Testis (tissue), 2 donors: ENCODE measurements at regions not wholly inside any gene's neighbourhood (a gene's known extent, or its start where the extent isn't known, plus 50 kb on each side); places are given as distances from the start of the nearest gene placed in this dataset.

Experiments
- DNase-seq: peaks from one replicate; pipeline ENCODE4 v3.0.0-alpha.2; 2019
- H3K27ac ChIP-seq, 2 donors: fragments of 200-600 bp; sonication (generic); one replicate each; pipeline ENCODE4 v1.5.1; 2019
- H3K27me3 ChIP-seq: fragments of 200-600 bp; sonication (generic); one replicate; pipeline ENCODE4 v1.5.1; 2019
- H3K36me3 ChIP-seq: fragments of 200-600 bp; sonication (generic); one replicate; pipeline ENCODE4 v1.5.1; 2017; ENCODE audit warnings: low read depth; ENCODE audit errors: missing control alignments
- H3K4me1 ChIP-seq: fragments of 200-600 bp; sonication (generic); one replicate; pipeline ENCODE4 v1.5.1; 2019
- H3K4me3 ChIP-seq, 2 donors: fragments of 200-600 bp; sonication (generic); one replicate each; pipeline ENCODE4 v1.5.1; 2017 to 2019
- H3K9me3 ChIP-seq: fragments of 200-600 bp; sonication (generic); one replicate; pipeline ENCODE4 v1.5.1; 2017
- POLR2A ChIP-seq: fragments of 450-650 bp; IDR thresholded peaks from one replicate; pipeline ENCODE4 v1.6.1; 2017; ENCODE audit warnings: antibody characterized with exemption, mild to moderate bottlenecking, moderate library complexity
- WGBS, 2 donors: methylation state at CpG; one replicate each; pipeline ENCODE4 v1.1.5; 2018; 5-methylcytosine and 5-hydroxymethylcytosine counted together
- intact Hi-C: fragments of 100-400 bp; cut with DNase I; formaldehyde crosslinking; loops from one replicate; pipeline ENCODE4 v1.15.1; 2023; ENCODE audit warnings: low total_unique reads
- TF ChIP-seq, protein P1 (sequence below), 3 experiments: fragments of 450-650 bp in 2 of 3; fragments of 200-600 bp in 1 of 3; sonication (generic) in 1 of 3; IDR thresholded peaks; one replicate each; pipeline ENCODE4 v1.5.1; 2016 to 2019; ENCODE audit warnings: antibody characterized with exemption in 3 of 3, mild to moderate bottlenecking in 2 of 3, moderate library complexity in 1 of 3

DNA sequence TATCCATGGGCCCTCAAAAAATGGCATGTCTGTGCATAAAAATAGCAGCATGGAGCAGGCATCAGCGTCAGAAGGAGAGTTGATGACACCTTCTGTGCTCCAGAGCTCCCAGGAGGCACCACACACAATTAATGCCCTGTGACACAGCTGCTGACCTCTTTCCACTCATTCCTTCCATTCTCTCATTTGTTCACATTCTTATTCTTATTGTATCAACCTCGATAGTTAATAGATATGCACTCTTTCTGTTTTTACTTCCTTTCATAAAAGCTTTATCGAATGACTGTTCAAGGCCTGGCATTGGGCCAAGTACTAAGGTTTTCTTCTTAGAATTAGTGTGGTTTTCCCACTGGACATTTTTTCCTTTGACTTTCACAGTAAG, 266.0 kb upstream of the MTNR1B start:
- Histone ChIP-seq H3K4me1 (no peaks in the 10 kb centered on the region), H3K36me3 (no peaks in the 10 kb centered on the region)
- WGBS, 2 donors = 36 to 38% methylated on average over 3 of the region's 3 CpGs

DNA sequence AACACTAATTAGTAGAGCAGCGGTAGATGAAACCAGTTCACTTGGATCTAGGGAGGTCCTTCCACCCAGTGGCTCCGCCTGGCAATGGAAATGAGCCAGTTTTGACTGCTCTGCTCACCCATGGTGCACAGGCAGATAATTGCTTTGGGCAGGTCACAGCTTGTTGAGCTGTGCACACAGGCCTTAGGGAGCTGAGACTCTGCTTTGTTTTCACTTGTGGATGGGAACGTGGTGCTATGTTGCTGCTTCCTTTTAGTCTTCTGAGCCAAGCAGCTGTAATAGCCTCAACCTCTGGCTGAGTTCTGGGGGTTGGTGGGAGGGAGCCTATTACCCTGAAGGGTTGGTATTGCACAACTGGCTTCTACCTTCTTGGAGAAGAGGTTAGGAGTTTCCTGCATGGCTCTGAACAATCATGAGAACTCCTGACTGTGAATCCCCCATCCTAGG, 262.3 kb upstream of the MTNR1B start:
- no peaks in the 10 kb centered on the region for H3K9me3 ChIP-seq
- H3K4me3 ChIP-seq = no peak overlapping the region
- H3K36me3 ChIP-seq = no peaks in the 10 kb centered on the region
- DNase-seq = no peak
- intact Hi-C loops = no loop called here
- H3K27ac ChIP-seq = no peak overlapping the region
- no peaks in the 10 kb centered on the region for H3K4me1 ChIP-seq
- H3K27me3 ChIP-seq = no peaks in the 10 kb centered on the region
- TF ChIP-seq, protein P1, sequence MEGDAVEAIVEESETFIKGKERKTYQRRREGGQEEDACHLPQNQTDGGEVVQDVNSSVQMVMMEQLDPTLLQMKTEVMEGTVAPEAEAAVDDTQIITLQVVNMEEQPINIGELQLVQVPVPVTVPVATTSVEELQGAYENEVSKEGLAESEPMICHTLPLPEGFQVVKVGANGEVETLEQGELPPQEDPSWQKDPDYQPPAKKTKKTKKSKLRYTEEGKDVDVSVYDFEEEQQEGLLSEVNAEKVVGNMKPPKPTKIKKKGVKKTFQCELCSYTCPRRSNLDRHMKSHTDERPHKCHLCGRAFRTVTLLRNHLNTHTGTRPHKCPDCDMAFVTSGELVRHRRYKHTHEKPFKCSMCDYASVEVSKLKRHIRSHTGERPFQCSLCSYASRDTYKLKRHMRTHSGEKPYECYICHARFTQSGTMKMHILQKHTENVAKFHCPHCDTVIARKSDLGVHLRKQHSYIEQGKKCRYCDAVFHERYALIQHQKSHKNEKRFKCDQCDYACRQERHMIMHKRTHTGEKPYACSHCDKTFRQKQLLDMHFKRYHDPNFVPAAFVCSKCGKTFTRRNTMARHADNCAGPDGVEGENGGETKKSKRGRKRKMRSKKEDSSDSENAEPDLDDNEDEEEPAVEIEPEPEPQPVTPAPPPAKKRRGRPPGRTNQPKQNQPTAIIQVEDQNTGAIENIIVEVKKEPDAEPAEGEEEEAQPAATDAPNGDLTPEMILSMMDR (IDR thresholded peaks at IDR 0.05) = no peak
- TF ChIP-seq POLR2A = no peak
- WGBS, 2 donors = 71 to 87% methylated on average over 3 of the region's 3 CpGs

More for the DNA sequence above, 266.0 kb upstream of the MTNR1B start:
- H3K27me3 ChIP-seq = no peaks in the 10 kb centered on the region
- H3K27ac ChIP-seq = no peak overlapping the region
- intact Hi-C loops = no loop called here
- no peak overlapping the region for H3K4me3 ChIP-seq
- TF ChIP-seq, protein P1 (IDR thresholded peaks at IDR 0.05) = no peak
- no peak for TF ChIP-seq POLR2A
- DNase-seq = no peak
- H3K9me3 ChIP-seq = no peaks in the 10 kb centered on the region

DNA sequence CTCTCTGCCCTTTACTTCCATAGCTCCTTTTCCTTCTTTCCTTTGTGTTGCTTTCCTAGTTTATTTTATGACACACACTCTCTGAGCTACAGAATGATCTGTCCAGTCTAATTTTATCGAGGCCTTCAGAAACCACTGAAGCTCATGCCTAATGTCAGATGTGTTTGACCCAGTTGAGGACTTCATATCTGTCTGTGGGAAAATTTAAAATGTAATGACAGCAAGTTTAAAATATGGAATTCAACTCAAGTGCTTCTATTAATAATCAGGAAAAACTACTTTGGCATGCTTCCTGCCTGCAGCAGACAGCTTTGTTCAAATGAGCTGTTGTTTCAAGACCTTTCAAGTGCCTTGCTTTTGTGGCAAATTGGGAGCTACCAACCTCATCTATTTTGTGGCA, 261.8 kb upstream of the MTNR1B start:
- Histone ChIP-seq H3K36me3 (no peaks in the 10 kb centered on the region), H3K9me3 (no peaks in the 10 kb centered on the region), H3K27me3 (no peaks in the 10 kb centered on the region), H3K27ac (no peak overlapping the region), H3K4me3 (no peak overlapping the region), H3K4me1 (no peaks in the 10 kb centered on the region)
- TF ChIP-seq, protein P1 (IDR thresholded peaks at IDR 0.05) = no peak
- TF ChIP-seq POLR2A = no peak
- WGBS, 2 donors = 61 to 67% methylated on average over 1 of the region's 1 CpG
- intact Hi-C loops = no loop called here
- DNase-seq = no peak

DNA sequence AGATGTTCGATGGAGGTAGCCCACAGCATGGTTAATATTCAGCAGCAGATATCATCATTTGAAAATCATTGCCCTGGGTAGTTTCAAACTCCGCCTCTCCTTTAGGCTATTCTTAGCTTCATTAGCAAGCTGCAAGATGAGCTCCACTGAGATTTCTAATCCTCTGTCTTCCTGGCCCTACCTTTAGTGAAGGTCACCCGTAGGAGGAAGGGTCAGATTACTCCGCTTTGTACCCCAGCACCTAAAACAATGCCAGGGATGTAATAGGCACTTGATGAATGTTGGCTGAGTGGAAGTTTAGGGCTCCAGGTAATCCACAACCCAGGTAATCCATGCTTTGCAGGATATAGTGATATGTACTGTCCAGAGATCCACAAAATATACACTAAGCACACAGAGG, 260.1 kb upstream of the MTNR1B start:
- H3K36me3 ChIP-seq = no peaks in the 10 kb centered on the region
- H3K27ac ChIP-seq = no peak overlapping the region
- H3K9me3 ChIP-seq = no peaks in the 10 kb centered on the region
- no peaks in the 10 kb centered on the region for H3K4me1 ChIP-seq
- 93 to 95% methylated on average over 4 of the region's 4 CpGs for WGBS, 2 donors
- DNase-seq = no peak
- TF ChIP-seq, protein P1 (IDR thresholded peaks at IDR 0.05) = no peak
- TF ChIP-seq POLR2A = no peak
- H3K4me3 ChIP-seq = no peak overlapping the region
- no peaks in the 10 kb centered on the region for H3K27me3 ChIP-seq
- intact Hi-C loops = no loop called here

DNA sequence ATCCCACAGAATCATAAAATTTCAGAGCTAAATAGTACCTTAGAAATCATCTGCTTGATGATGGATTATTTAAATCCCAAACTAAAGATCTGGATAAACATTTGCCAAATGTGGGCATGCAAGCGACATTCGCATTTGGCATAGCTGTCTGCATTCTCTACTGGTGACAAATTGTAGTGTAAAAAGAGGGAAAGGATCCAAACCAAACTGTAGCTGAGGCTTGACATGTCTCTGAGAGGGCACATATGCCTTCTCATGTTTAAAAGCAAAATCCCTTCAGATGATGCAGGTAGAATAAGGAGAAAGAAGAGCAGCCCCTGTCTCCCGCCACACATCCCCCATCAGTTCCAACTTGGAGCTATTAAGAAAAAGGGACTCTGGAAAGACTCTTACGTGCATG, 257.5 kb upstream of the MTNR1B start:
- no peak overlapping the region for H3K27ac ChIP-seq
- intact Hi-C loops = no loop called here
- no peak for DNase-seq
- TF ChIP-seq, protein P1 (IDR thresholded peaks at IDR 0.05) = no peak
- no peak for TF ChIP-seq POLR2A
- no peaks in the 10 kb centered on the region for H3K9me3 ChIP-seq
- no peaks in the 10 kb centered on the region for H3K27me3 ChIP-seq
- no peak overlapping the region for H3K4me3 ChIP-seq
- H3K4me1 ChIP-seq = no peaks in the 10 kb centered on the region
- WGBS, 2 donors = 87 to 94% methylated on average over 4 of the region's 4 CpGs
- H3K36me3 ChIP-seq = no peaks in the 10 kb centered on the region
